Muscle of back (tissue), 3 donors: ENCODE measurements at regions not wholly inside any gene's neighbourhood (a gene's known extent, or its start where the extent isn't known, plus 50 kb on each side); places are given as distances from the start of the nearest gene placed in this dataset.
"Not testable (repeated sequence)": the region's sequence is repeated elsewhere in the genome, so short reads cannot be mapped to it uniquely, and the experiment has no call there.

Experiments
- DNase-seq, 3 donors: peaks; one replicate each; pipeline versions ENCODE4 v3.0.0 to v3.0.0-alpha.2; 2013

GRCh38 chr18:76307293-76307690, 187.8 kb downstream of the ZNF516 start:
- DNase-seq, result no peak

GRCh38 chr18:76306685-76307292, 188.3 kb downstream of the ZNF516 start:
- DNase-seq, result no peak

GRCh38 chr18:76285866-76286265, 209.2 kb downstream of the ZNF516 start:
- no peak for DNase-seq

GRCh38 chr18:76281565-76281964, 213.5 kb downstream of the ZNF516 start:
- no peak for DNase-seq

- no peak for DNase-seq
Measured at GRCh38 chr18:76277801-76278200, 217.2 kb downstream of the ZNF516 start.

GRCh38 chr18:76275727-76276313, 219.2 kb downstream of the ZNF516 start:
- no peak for DNase-seq

GRCh38 chr18:76274468-76275289, 220.4 kb downstream of the ZNF516 start:
- peak in 1 of 3 donors; percentile 69 for DNase-seq

- no peak for DNase-seq
Measured at GRCh38 chr18:76273956-76274355, 221.1 kb downstream of the ZNF516 start.

GRCh38 chr18:76273036-76273545, 222.0 kb downstream of the ZNF516 start:
- no peak for DNase-seq

GRCh38 chr18:76267423-76267822, 227.6 kb downstream of the ZNF516 start:
- DNase-seq, result not testable (repeated sequence)

GRCh38 chr18:76266236-76266991, 228.6 kb downstream of the ZNF516 start:
- DNase-seq, result no peak

- peak in 1 of 3 donors; percentile 88 for DNase-seq
Measured at GRCh38 chr18:76265497-76266235, 229.4 kb downstream of the ZNF516 start.

GRCh38 chr18:76264876-76265250, 230.2 kb downstream of the ZNF516 start:
- DNase-seq, result peak in 1 of 3 donors; percentile 47

GRCh38 chr18:76264198-76264875, 230.7 kb downstream of the ZNF516 start:
- peak in 1 of 3 donors; percentile 65 for DNase-seq

- peak in 1 of 3 donors; percentile 70 for DNase-seq
Measured at GRCh38 chr18:76263046-76264005, 231.7 kb downstream of the ZNF516 start.

- no peak for DNase-seq
Measured at GRCh38 chr18:76260941-76261472, 234.0 kb downstream of the ZNF516 start.

GRCh38 chr18:76259711-76260110, 235.3 kb downstream of the ZNF516 start:
- peak in 2 of 3 donors; percentile 52 to 80 for DNase-seq

- peak in 1 of 3 donors; percentile 76 for DNase-seq
Measured at GRCh38 chr18:76259096-76259495, 235.9 kb downstream of the ZNF516 start.

- DNase-seq, result no peak
Measured at GRCh38 chr18:76258209-76258608, 236.8 kb downstream of the ZNF516 start.
